AG08396 (cell line): ENCODE measurements at regions not wholly inside any gene's neighbourhood (a gene's known extent, or its start where the extent isn't known, plus 50 kb on each side); places are given as distances from the start of the nearest gene placed in this dataset.
"Not testable (repeated sequence)": the region's sequence is repeated elsewhere in the genome, so short reads cannot be mapped to it uniquely, and the experiment has no call there.

Experiments used
- DNase-seq: peaks from one replicate; pipeline ENCODE4 v3.0.0; 2012; ENCODE audit warnings: low spot score, mixed read lengths

- DNase-seq, result no peak
Measured at GRCh38 chr9:21694424-21694823, 108.0 kb upstream of the MTAP start.

GRCh38 chr9:21695443-21695842, 107.0 kb upstream of the MTAP start:
- DNase-seq, result no peak

GRCh38 chr9:21695874-21696341, 106.5 kb upstream of the MTAP start:
- no peak for DNase-seq

- no peak for DNase-seq
Measured at GRCh38 chr9:21696411-21696871, 106.0 kb upstream of the MTAP start.

- no peak for DNase-seq
Measured at GRCh38 chr9:21708260-21708711, 94.2 kb upstream of the MTAP start.

- no peak for DNase-seq
Measured at GRCh38 chr9:21708856-21709255, 93.6 kb upstream of the MTAP start.

GRCh38 chr9:21709464-21710058, 92.9 kb upstream of the MTAP start:
- no peak for DNase-seq

- no peak for DNase-seq
Measured at GRCh38 chr9:21710548-21711191, 91.8 kb upstream of the MTAP start.

GRCh38 chr9:21711504-21711903, 90.9 kb upstream of the MTAP start:
- DNase-seq, result no peak

- DNase-seq, result no peak
Measured at GRCh38 chr9:21715408-21715807, 87.0 kb upstream of the MTAP start.

- DNase-seq, result no peak
Measured at GRCh38 chr9:21720758-21721157, 81.7 kb upstream of the MTAP start.

GRCh38 chr9:21727411-21727810, 75.0 kb upstream of the MTAP start:
- not testable (repeated sequence) for DNase-seq

- no peak for DNase-seq
Measured at GRCh38 chr9:21728781-21729180, 73.7 kb upstream of the MTAP start.

- no peak for DNase-seq
Measured at GRCh38 chr9:21729648-21730047, 72.8 kb upstream of the MTAP start.

- no peak for DNase-seq
Measured at GRCh38 chr9:21730899-21731298, 71.5 kb upstream of the MTAP start.

- no peak for DNase-seq
Measured at GRCh38 chr9:21741151-21741550, 61.3 kb upstream of the MTAP start.

GRCh38 chr9:21744320-21744719, 58.1 kb upstream of the MTAP start:
- no peak for DNase-seq

- DNase-seq, result no peak
Measured at GRCh38 chr9:21744841-21745240, 57.6 kb upstream of the MTAP start.

- DNase-seq, result no peak
Measured at GRCh38 chr9:21746550-21746949, 55.9 kb upstream of the MTAP start.

GRCh38 chr9:21747175-21747574, 55.3 kb upstream of the MTAP start:
- no peak for DNase-seq

- DNase-seq, result no peak
Measured at GRCh38 chr9:21750021-21750735, 52.3 kb upstream of the MTAP start.

GRCh38 chr9:21751998-21752397, 50.4 kb upstream of the MTAP start:
- DNase-seq, result no peak
